ENCODE measurements at regions not wholly inside any gene's neighbourhood (a gene's known extent, or its start where the extent isn't known, plus 50 kb on each side); places are given as distances from the start of the nearest gene placed in this dataset.

DNA sequence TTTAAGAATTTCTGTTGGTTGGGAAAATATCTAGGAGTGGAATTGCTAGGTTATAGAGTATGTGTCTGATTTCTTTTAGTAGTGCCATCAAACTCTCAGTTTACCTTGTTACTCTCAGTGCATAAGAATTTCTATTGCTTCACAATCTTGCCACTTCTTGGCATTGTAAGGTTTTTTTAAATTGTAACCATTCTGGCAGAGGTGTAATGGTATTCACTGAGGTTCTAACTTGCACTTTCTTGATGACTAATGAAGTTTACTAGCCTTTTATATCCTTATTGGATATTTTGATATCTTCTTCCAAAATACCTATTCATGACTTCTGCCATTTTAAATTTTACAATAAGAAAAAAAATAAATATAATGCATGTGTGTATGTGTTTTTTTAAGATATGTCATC lies 478.0 kb downstream of the NAV3 start:
- Histone ChIP-seq H3K4me2 (no peak overlapping the region), H3K4me1 (ENCODE audit: insufficient read depth) (no peaks in the 10 kb centered on the region), H2AFZ (no peak overlapping the region), H3K36me3 (replicated peaks; ENCODE audit: insufficient read depth, low read depth) (no peaks in the 10 kb centered on the region), H3K27me3 (no peaks in the 10 kb centered on the region), H3K4me3 (no peak overlapping the region), H4K20me1 (ENCODE audit: insufficient read depth, poor library complexity, severe bottlenecking) (no peaks in the 10 kb centered on the region), H3K27ac (no peak overlapping the region), H3K9me2 (replicated peaks; ENCODE audit: insufficient read depth) (no peaks in the 10 kb centered on the region), H3K79me2 (no peaks in the 10 kb centered on the region), H3K9me3 (ENCODE audit: low read depth) (no peaks in the 10 kb centered on the region)
- DNase-seq (ENCODE audit: low spot score): no peak
- TF ChIP-seq, protein P1, sequence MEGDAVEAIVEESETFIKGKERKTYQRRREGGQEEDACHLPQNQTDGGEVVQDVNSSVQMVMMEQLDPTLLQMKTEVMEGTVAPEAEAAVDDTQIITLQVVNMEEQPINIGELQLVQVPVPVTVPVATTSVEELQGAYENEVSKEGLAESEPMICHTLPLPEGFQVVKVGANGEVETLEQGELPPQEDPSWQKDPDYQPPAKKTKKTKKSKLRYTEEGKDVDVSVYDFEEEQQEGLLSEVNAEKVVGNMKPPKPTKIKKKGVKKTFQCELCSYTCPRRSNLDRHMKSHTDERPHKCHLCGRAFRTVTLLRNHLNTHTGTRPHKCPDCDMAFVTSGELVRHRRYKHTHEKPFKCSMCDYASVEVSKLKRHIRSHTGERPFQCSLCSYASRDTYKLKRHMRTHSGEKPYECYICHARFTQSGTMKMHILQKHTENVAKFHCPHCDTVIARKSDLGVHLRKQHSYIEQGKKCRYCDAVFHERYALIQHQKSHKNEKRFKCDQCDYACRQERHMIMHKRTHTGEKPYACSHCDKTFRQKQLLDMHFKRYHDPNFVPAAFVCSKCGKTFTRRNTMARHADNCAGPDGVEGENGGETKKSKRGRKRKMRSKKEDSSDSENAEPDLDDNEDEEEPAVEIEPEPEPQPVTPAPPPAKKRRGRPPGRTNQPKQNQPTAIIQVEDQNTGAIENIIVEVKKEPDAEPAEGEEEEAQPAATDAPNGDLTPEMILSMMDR (IDR thresholded peaks at IDR 0.05; ENCODE audit: poor library complexity): no peak
- no peak for TF ChIP-seq EZH2 (IDR thresholded peaks at IDR 0.05; ENCODE audit: borderline replicate concordance)
- no peak for TF ChIP-seq EZH2phosphoT487 (IDR thresholded peaks at IDR 0.05; ENCODE audit: low read depth, severe bottlenecking, unreplicated experiment)

DNA sequence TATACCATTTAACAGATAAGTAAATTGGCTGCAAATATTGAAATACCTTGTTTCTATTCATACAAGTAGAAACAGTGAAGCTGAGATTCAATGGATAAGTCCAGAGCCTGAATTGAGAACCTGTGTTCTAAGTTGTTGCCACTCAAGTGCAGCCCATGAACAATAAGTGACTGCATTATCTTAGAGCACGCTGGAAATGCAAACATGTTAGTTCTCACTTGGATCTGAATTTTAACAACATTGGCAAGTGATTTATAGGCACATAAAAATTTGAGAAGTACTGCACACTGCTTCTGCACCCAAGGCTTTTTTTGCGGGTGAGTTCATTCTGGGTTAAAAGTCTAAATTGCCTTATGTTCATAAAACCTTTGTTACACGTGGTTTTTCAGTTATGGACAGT lies 484.3 kb downstream of the NAV3 start:
- no peak overlapping the region for H3K4me2 ChIP-seq
- DNase-seq (ENCODE audit: low spot score): no peak
- no peaks in the 10 kb centered on the region for H3K79me2 ChIP-seq

GRCh38 chr12:78316136-78316535 lies 485.4 kb downstream of the NAV3 start:
- Histone ChIP-seq H3K9me2 (replicated peaks; ENCODE audit: insufficient read depth) (no peaks in the 10 kb centered on the region), H3K4me1 (ENCODE audit: insufficient read depth) (no peaks in the 10 kb centered on the region), H3K4me2 (no peak overlapping the region), H3K4me3 (no peak overlapping the region), H3K79me2 (no peaks in the 10 kb centered on the region), H4K20me1 (ENCODE audit: insufficient read depth, poor library complexity, severe bottlenecking) (no peaks in the 10 kb centered on the region), H3K36me3 (replicated peaks; ENCODE audit: insufficient read depth, low read depth) (no peaks in the 10 kb centered on the region), H3K27ac (no peak overlapping the region), H3K27me3 (no peaks in the 10 kb centered on the region), H2AFZ (no peak overlapping the region), H3K9me3 (ENCODE audit: low read depth) (no peaks in the 10 kb centered on the region)
- TF ChIP-seq, protein P1 (IDR thresholded peaks at IDR 0.05; ENCODE audit: poor library complexity): no peak
- TF ChIP-seq EZH2phosphoT487 (IDR thresholded peaks at IDR 0.05; ENCODE audit: low read depth, severe bottlenecking, unreplicated experiment) (no peak), EZH2 (IDR thresholded peaks at IDR 0.05; ENCODE audit: borderline replicate concordance) (no peak)
- WGBS (ENCODE audit: low lambda C conversion rate, missing lambda C conversion rate): 68% methylated on average over 4 of the region's 4 CpGs
- DNase-seq (ENCODE audit: low spot score): no peak

More for the DNA sequence above, 484.3 kb downstream of the NAV3 start:
- Histone ChIP-seq H3K27me3 (no peaks in the 10 kb centered on the region), H3K4me3 (no peak overlapping the region), H3K27ac (no peak overlapping the region), H3K4me1 (ENCODE audit: insufficient read depth) (no peaks in the 10 kb centered on the region), H3K36me3 (replicated peaks; ENCODE audit: insufficient read depth, low read depth) (no peaks in the 10 kb centered on the region), H2AFZ (no peak overlapping the region), H4K20me1 (ENCODE audit: insufficient read depth, poor library complexity, severe bottlenecking) (no peaks in the 10 kb centered on the region), H3K9me3 (ENCODE audit: low read depth) (no peaks in the 10 kb centered on the region), H3K9me2 (replicated peaks; ENCODE audit: insufficient read depth) (no peaks in the 10 kb centered on the region)
- no peak for TF ChIP-seq EZH2 (IDR thresholded peaks at IDR 0.05; ENCODE audit: borderline replicate concordance)
- TF ChIP-seq EZH2phosphoT487 (IDR thresholded peaks at IDR 0.05; ENCODE audit: low read depth, severe bottlenecking, unreplicated experiment): no peak
- TF ChIP-seq, protein P1 (IDR thresholded peaks at IDR 0.05; ENCODE audit: poor library complexity): no peak
- WGBS (ENCODE audit: low lambda C conversion rate, missing lambda C conversion rate): 58% methylated on average over 3 of the region's 3 CpGs

All from hepatocyte (in vitro differentiated cells).